NCI-H1436 (cell line): ENCODE measurements at regions not wholly inside any gene's neighbourhood (a gene's known extent, or its start where the extent isn't known, plus 50 kb on each side); places are given as distances from the start of the nearest gene placed in this dataset.
A peak's percentile ranks its signal among the peaks of the same experiment; 100 is the strongest.

Source experiments
- DNase-seq: peaks from one replicate; lab custom pipeline; 2025; lab: John Stamatoyannopoulos, UW

GRCh38 chr1:53378061-53378460 is 50.2 kb upstream of the LRP8 start:
- no peak for DNase-seq

GRCh38 chr1:53378932-53379661 is 51.2 kb upstream of the LRP8 start:
- no peak for DNase-seq

- DNase-seq: no peak
Observed at GRCh38 chr1:53379662-53380002, 51.8 kb upstream of the LRP8 start.

GRCh38 chr1:53380296-53380695 is 52.4 kb upstream of the LRP8 start:
- no peak for DNase-seq

- DNase-seq: no peak
Observed at GRCh38 chr1:53381790-53382401, 54.0 kb upstream of the LRP8 start.

- no peak for DNase-seq
Observed at GRCh38 chr1:53383136-53383870, 55.4 kb upstream of the LRP8 start.

GRCh38 chr1:53384796-53385195 is 56.9 kb upstream of the LRP8 start:
- DNase-seq: no peak

GRCh38 chr1:53385276-53386225 is 57.7 kb upstream of the LRP8 start:
- no peak for DNase-seq

- no peak for DNase-seq
Observed at GRCh38 chr1:53388963-53389362, 61.1 kb upstream of the LRP8 start.

- no peak for DNase-seq
Observed at GRCh38 chr1:53390261-53390660, 62.4 kb upstream of the LRP8 start.

- no peak for DNase-seq
Observed at GRCh38 chr1:53390736-53391135, 62.9 kb upstream of the LRP8 start.

GRCh38 chr1:53391296-53391695 is 63.4 kb upstream of the LRP8 start:
- no peak for DNase-seq

- no peak for DNase-seq
Observed at GRCh38 chr1:53391982-53392381, 64.1 kb upstream of the LRP8 start.

GRCh38 chr1:53392460-53392859 is 64.6 kb upstream of the LRP8 start:
- DNase-seq: no peak

GRCh38 chr1:53393325-53393792 is 65.5 kb upstream of the LRP8 start:
- peak; percentile 50 for DNase-seq

- DNase-seq: no peak
Observed at GRCh38 chr1:53394306-53394705, 64.9 kb upstream of the DMRTB1 start.

- DNase-seq: peak; percentile 45
Observed at GRCh38 chr1:53395671-53396215, 63.5 kb upstream of the DMRTB1 start.

- no peak for DNase-seq
Observed at GRCh38 chr1:53396573-53397268, 62.5 kb upstream of the DMRTB1 start.

GRCh38 chr1:53398091-53398490 is 61.1 kb upstream of the DMRTB1 start:
- no peak for DNase-seq

- peak; percentile 8 for DNase-seq
Observed at GRCh38 chr1:53398576-53399365, 60.4 kb upstream of the DMRTB1 start.
